ENCODE measurements at regions not wholly inside any gene's neighbourhood (a gene's known extent, or its start where the extent isn't known, plus 50 kb on each side); places are given as distances from the start of the nearest gene placed in this dataset.
A peak's percentile ranks its signal among the peaks of the same experiment; 100 is the strongest.

GRCh38 chr4:153955327-153955726 lies 166.4 kb upstream of the SFRP2 start:
- no peak overlapping the region for H3K27ac Mint-ChIP-seq
- no peak for TF ChIP-seq CTCF (IDR thresholded peaks at IDR 0.05; ENCODE audit: unreplicated experiment in 3 of 3)
- no peaks in the 10 kb centered on the region for H3K27me3 Mint-ChIP-seq (ENCODE audit: low read depth)
- H3K4me3 Mint-ChIP-seq: no peak overlapping the region
- peaks cover 12% of the 10 kb centered on the region for H3K9me3 Mint-ChIP-seq
- no peaks in the 10 kb centered on the region for H3K36me3 Mint-ChIP-seq (ENCODE audit: low read depth)
- H3K4me1 Mint-ChIP-seq: peaks cover 4% of the 10 kb centered on the region

- H3K9me3 Mint-ChIP-seq: peaks cover 12% of the 10 kb centered on the region
- TF ChIP-seq CTCF (IDR thresholded peaks at IDR 0.05; ENCODE audit: unreplicated experiment in 3 of 3): no peak
- H3K27me3 Mint-ChIP-seq (ENCODE audit: low read depth): no peaks in the 10 kb centered on the region
- H3K4me1 Mint-ChIP-seq: peaks cover 7% of the 10 kb centered on the region
- no peaks in the 10 kb centered on the region for H3K36me3 Mint-ChIP-seq (ENCODE audit: low read depth)
- no peak overlapping the region for H3K4me3 Mint-ChIP-seq
- H3K27ac Mint-ChIP-seq: no peak overlapping the region
Observed at GRCh38 chr4:153954654-153955053, 165.8 kb upstream of the SFRP2 start.

- Mint-ChIP-seq H3K27me3 (ENCODE audit: low read depth) (no peaks in the 10 kb centered on the region), H3K27ac (peak overlapping the region in 2 of 3 experiments; percentile 63 to 74), H3K4me1 (peaks cover 7% of the 10 kb centered on the region), H3K36me3 (ENCODE audit: low read depth) (peaks cover 11% of the 10 kb centered on the region), H3K9me3 (peaks cover 18% of the 10 kb centered on the region), H3K4me3 (no peak overlapping the region)
- TF ChIP-seq CTCF (IDR thresholded peaks at IDR 0.05; ENCODE audit: unreplicated experiment in 3 of 3): no peak
Observed at GRCh38 chr4:153950100-153950979, 161.5 kb upstream of the SFRP2 start.

GRCh38 chr4:153948041-153948440 lies 159.2 kb upstream of the SFRP2 start:
- H3K27me3 Mint-ChIP-seq (ENCODE audit: low read depth): no peaks in the 10 kb centered on the region
- H3K4me3 Mint-ChIP-seq: no peak overlapping the region
- H3K9me3 Mint-ChIP-seq: peaks cover 26% of the 10 kb centered on the region
- no peak for TF ChIP-seq CTCF (IDR thresholded peaks at IDR 0.05; ENCODE audit: unreplicated experiment in 3 of 3)
- H3K4me1 Mint-ChIP-seq: peaks cover 7% of the 10 kb centered on the region
- H3K27ac Mint-ChIP-seq: no peak overlapping the region
- H3K36me3 Mint-ChIP-seq (ENCODE audit: low read depth): peaks cover 15% of the 10 kb centered on the region

GRCh38 chr4:153947124-153947523 lies 158.2 kb upstream of the SFRP2 start:
- peaks cover 15% of the 10 kb centered on the region for H3K36me3 Mint-ChIP-seq (ENCODE audit: low read depth)
- no peaks in the 10 kb centered on the region for H3K27me3 Mint-ChIP-seq (ENCODE audit: low read depth)
- H3K4me3 Mint-ChIP-seq: no peak overlapping the region
- H3K4me1 Mint-ChIP-seq: peaks cover 7% of the 10 kb centered on the region
- TF ChIP-seq CTCF (IDR thresholded peaks at IDR 0.05; ENCODE audit: unreplicated experiment in 3 of 3): no peak
- no peak overlapping the region for H3K27ac Mint-ChIP-seq
- peaks cover 26% of the 10 kb centered on the region for H3K9me3 Mint-ChIP-seq

- Mint-ChIP-seq H3K27ac (no peak overlapping the region), H3K9me3 (peaks cover 26% of the 10 kb centered on the region), H3K36me3 (ENCODE audit: low read depth) (peaks cover 15% of the 10 kb centered on the region), H3K4me3 (no peak overlapping the region), H3K27me3 (ENCODE audit: low read depth) (no peaks in the 10 kb centered on the region), H3K4me1 (peaks cover 7% of the 10 kb centered on the region)
- no peak for TF ChIP-seq CTCF (IDR thresholded peaks at IDR 0.05; ENCODE audit: unreplicated experiment in 3 of 3)
Observed at GRCh38 chr4:153945704-153946103, 156.8 kb upstream of the SFRP2 start.
